ENCODE measurements at regions not wholly inside any gene's neighbourhood (a gene's known extent, or its start where the extent isn't known, plus 50 kb on each side); places are given as distances from the start of the nearest gene placed in this dataset.

- H3K4me2 ChIP-seq (ENCODE audit: low read length): no peak overlapping the region
- no peak overlapping the region for H3K27ac ChIP-seq
- H3K79me2 ChIP-seq: no peaks in the 10 kb centered on the region
- H3K9me3 ChIP-seq (ENCODE audit: control insufficient read depth, low read length): no peaks in the 10 kb centered on the region
- H3K27me3 ChIP-seq (ENCODE audit: control insufficient read depth, insufficient read depth, low read length): no peaks in the 10 kb centered on the region
- no peaks in the 10 kb centered on the region for H3K4me1 ChIP-seq
- H2AFZ ChIP-seq: no peak overlapping the region
- H3K9ac ChIP-seq: no peak overlapping the region
- H3K4me3 ChIP-seq (ENCODE audit: low read depth, low read length): no peak overlapping the region
- H3K36me3 ChIP-seq (ENCODE audit: control insufficient read depth, insufficient read depth, low read length): no peaks in the 10 kb centered on the region
- no peak for TF ChIP-seq CTCF (IDR thresholded peaks at IDR 0.05)
Measured at GRCh38 chr5:89583534-89583933, 700.5 kb upstream of the MEF2C start.

- Histone ChIP-seq H3K27me3 (ENCODE audit: control insufficient read depth, insufficient read depth, low read length) (no peaks in the 10 kb centered on the region), H3K9me3 (ENCODE audit: control insufficient read depth, low read length) (no peaks in the 10 kb centered on the region), H3K36me3 (ENCODE audit: control insufficient read depth, insufficient read depth, low read length) (no peaks in the 10 kb centered on the region), H3K9ac (no peak overlapping the region), H3K27ac (no peak overlapping the region), H2AFZ (no peak overlapping the region), H3K79me2 (no peaks in the 10 kb centered on the region), H3K4me1 (no peaks in the 10 kb centered on the region), H3K4me2 (ENCODE audit: low read length) (no peak overlapping the region), H3K4me3 (ENCODE audit: low read depth, low read length) (no peak overlapping the region)
- no peak for TF ChIP-seq CTCF (IDR thresholded peaks at IDR 0.05)
Measured at GRCh38 chr5:89582768-89583339, 699.9 kb upstream of the MEF2C start.

- Histone ChIP-seq H3K9ac (no peak overlapping the region), H3K79me2 (no peaks in the 10 kb centered on the region), H2AFZ (no peak overlapping the region), H3K4me1 (no peaks in the 10 kb centered on the region), H3K27ac (no peak overlapping the region), H3K27me3 (ENCODE audit: control insufficient read depth, insufficient read depth, low read length) (no peaks in the 10 kb centered on the region), H3K9me3 (ENCODE audit: control insufficient read depth, low read length) (no peaks in the 10 kb centered on the region), H3K36me3 (ENCODE audit: control insufficient read depth, insufficient read depth, low read length) (no peaks in the 10 kb centered on the region), H3K4me3 (ENCODE audit: low read depth, low read length) (no peak overlapping the region), H3K4me2 (ENCODE audit: low read length) (no peak overlapping the region)
- TF ChIP-seq CTCF (IDR thresholded peaks at IDR 0.05): no peak
Measured at GRCh38 chr5:89580976-89581375, 698.0 kb upstream of the MEF2C start.

- H2AFZ ChIP-seq: no peak overlapping the region
- TF ChIP-seq CTCF (IDR thresholded peaks at IDR 0.05): no peak
- no peaks in the 10 kb centered on the region for H3K4me1 ChIP-seq
- no peak overlapping the region for H3K4me3 ChIP-seq (ENCODE audit: low read depth, low read length)
- H3K27me3 ChIP-seq (ENCODE audit: control insufficient read depth, insufficient read depth, low read length): no peaks in the 10 kb centered on the region
- no peak overlapping the region for H3K4me2 ChIP-seq (ENCODE audit: low read length)
- no peak overlapping the region for H3K9ac ChIP-seq
- no peaks in the 10 kb centered on the region for H3K36me3 ChIP-seq (ENCODE audit: control insufficient read depth, insufficient read depth, low read length)
- H3K27ac ChIP-seq: no peak overlapping the region
- no peaks in the 10 kb centered on the region for H3K79me2 ChIP-seq
- no peaks in the 10 kb centered on the region for H3K9me3 ChIP-seq (ENCODE audit: control insufficient read depth, low read length)
Measured at GRCh38 chr5:89575319-89575718, 692.3 kb upstream of the MEF2C start.

- no peak overlapping the region for H3K4me2 ChIP-seq (ENCODE audit: low read length)
- H3K36me3 ChIP-seq (ENCODE audit: control insufficient read depth, insufficient read depth, low read length): no peaks in the 10 kb centered on the region
- H3K9ac ChIP-seq: no peak overlapping the region
- H3K27ac ChIP-seq: no peak overlapping the region
- H3K4me1 ChIP-seq: no peaks in the 10 kb centered on the region
- H3K9me3 ChIP-seq (ENCODE audit: control insufficient read depth, low read length): no peaks in the 10 kb centered on the region
- no peak for TF ChIP-seq CTCF (IDR thresholded peaks at IDR 0.05)
- no peak overlapping the region for H2AFZ ChIP-seq
- no peaks in the 10 kb centered on the region for H3K79me2 ChIP-seq
- no peak overlapping the region for H3K4me3 ChIP-seq (ENCODE audit: low read depth, low read length)
- H3K27me3 ChIP-seq (ENCODE audit: control insufficient read depth, insufficient read depth, low read length): no peaks in the 10 kb centered on the region
Measured at GRCh38 chr5:89573345-89573744, 690.4 kb upstream of the MEF2C start.

Data from parathyroid adenoma (tissue), 2 donors.